ENCODE measurements at regions not wholly inside any gene's neighbourhood (a gene's known extent, or its start where the extent isn't known, plus 50 kb on each side); places are given as distances from the start of the nearest gene placed in this dataset.

- no peaks in the 10 kb centered on the region for H3K9me2 ChIP-seq (ENCODE audit: insufficient read depth, low read length)
- DNase-seq (ENCODE audit: low spot score), result no peak
- TF ChIP-seq EZH2phosphoT487 (IDR thresholded peaks at IDR 0.05; ENCODE audit: borderline replicate concordance, low read depth, low read length), result no peak
- no peak for TF ChIP-seq CTCF (conservative IDR thresholded peaks at IDR 0.05; ENCODE audit: low read length)
- H3K4me3 ChIP-seq (ENCODE audit: low read depth, low read length, poor library complexity, severe bottlenecking), result no peak overlapping the region
- no peaks in the 10 kb centered on the region for H3K9me3 ChIP-seq (ENCODE audit: low read length)
- ChIA-PET CTCF (ENCODE audit: unreplicated experiment) (no interaction called here), POLR2A (no interaction called here)
- no peaks in the 10 kb centered on the region for H3K36me3 ChIP-seq (ENCODE audit: insufficient read depth, low read length)
- no peaks in the 10 kb centered on the region for H3K79me2 ChIP-seq (ENCODE audit: insufficient read depth, low read depth, low read length)
- no peaks in the 10 kb centered on the region for H3K4me1 ChIP-seq (ENCODE audit: insufficient read depth, low read length, poor library complexity, severe bottlenecking)
- intact Hi-C loops (cut with micrococcal nuclease; ENCODE audit: unreplicated experiment), result no loop called here
- no peaks in the 10 kb centered on the region for H4K20me1 ChIP-seq (ENCODE audit: insufficient read depth, low read length)
- H3K4me2 ChIP-seq (ENCODE audit: low read length), result no peak overlapping the region
- no peak overlapping the region for H2AFZ ChIP-seq (ENCODE audit: low read length)
- H3K27ac ChIP-seq (ENCODE audit: low read depth, low read length, poor library complexity, severe bottlenecking), result no peak overlapping the region
- BruUV-seq (replicated peaks), result no TSS peak
Observed at GRCh38 chr10:109487691-109488090, 435.6 kb downstream of the XPNPEP1 start.

GRCh38 chr10:109480836-109481235, 442.5 kb downstream of the XPNPEP1 start:
- Histone ChIP-seq H3K27ac (ENCODE audit: low read depth, low read length, poor library complexity, severe bottlenecking) (no peak overlapping the region), H3K79me2 (ENCODE audit: insufficient read depth, low read depth, low read length) (no peaks in the 10 kb centered on the region), H3K9me2 (ENCODE audit: insufficient read depth, low read length) (no peaks in the 10 kb centered on the region), H3K9me3 (ENCODE audit: low read length) (no peaks in the 10 kb centered on the region), H3K4me1 (ENCODE audit: insufficient read depth, low read length, poor library complexity, severe bottlenecking) (no peaks in the 10 kb centered on the region), H2AFZ (ENCODE audit: low read length) (no peak overlapping the region), H4K20me1 (ENCODE audit: insufficient read depth, low read length) (no peaks in the 10 kb centered on the region), H3K36me3 (ENCODE audit: insufficient read depth, low read length) (no peaks in the 10 kb centered on the region), H3K4me3 (ENCODE audit: low read depth, low read length, poor library complexity, severe bottlenecking) (no peak overlapping the region), H3K4me2 (ENCODE audit: low read length) (no peak overlapping the region)
- ChIA-PET CTCF (ENCODE audit: unreplicated experiment) (no interaction called here), POLR2A (interaction anchor here (1.0 kb wide), 1 partner anchor 42 kb away, joined by 3 read pairs; no protein-coding TSS in a partner anchor)
- no TSS peak for BruUV-seq (replicated peaks)
- intact Hi-C loops (cut with micrococcal nuclease; ENCODE audit: unreplicated experiment), result no loop called here
- TF ChIP-seq EZH2phosphoT487 (IDR thresholded peaks at IDR 0.05; ENCODE audit: borderline replicate concordance, low read depth, low read length) (no peak), CTCF (conservative IDR thresholded peaks at IDR 0.05; ENCODE audit: low read length) (no peak)
- DNase-seq (ENCODE audit: low spot score), result no peak

- no TSS peak for BruUV-seq (replicated peaks)
- ChIA-PET CTCF (ENCODE audit: unreplicated experiment) (interaction anchor here (0.6 kb wide), 1 partner anchor 15 kb away, joined by 3 read pairs; no protein-coding TSS in a partner anchor), POLR2A (interaction anchor here (0.7 to 1.5 kb wide), 3 partner anchors 8 to 48 kb away, joined by 3 read pairs; no protein-coding TSS in a partner anchor)
- Histone ChIP-seq H3K9me2 (ENCODE audit: insufficient read depth, low read length) (no peaks in the 10 kb centered on the region), H3K79me2 (ENCODE audit: insufficient read depth, low read depth, low read length) (no peaks in the 10 kb centered on the region), H3K27ac (ENCODE audit: low read depth, low read length, poor library complexity, severe bottlenecking) (no peak overlapping the region), H3K9me3 (ENCODE audit: low read length) (no peaks in the 10 kb centered on the region), H3K4me3 (ENCODE audit: low read depth, low read length, poor library complexity, severe bottlenecking) (no peak overlapping the region), H4K20me1 (ENCODE audit: insufficient read depth, low read length) (no peaks in the 10 kb centered on the region), H2AFZ (ENCODE audit: low read length) (no peak overlapping the region), H3K36me3 (ENCODE audit: insufficient read depth, low read length) (no peaks in the 10 kb centered on the region), H3K4me2 (ENCODE audit: low read length) (no peak overlapping the region), H3K4me1 (ENCODE audit: insufficient read depth, low read length, poor library complexity, severe bottlenecking) (no peaks in the 10 kb centered on the region)
- TF ChIP-seq EZH2phosphoT487 (IDR thresholded peaks at IDR 0.05; ENCODE audit: borderline replicate concordance, low read depth, low read length) (no peak), CTCF (conservative IDR thresholded peaks at IDR 0.05; ENCODE audit: low read length) (no peak)
- DNase-seq (ENCODE audit: low spot score), result no peak
- intact Hi-C loops (cut with micrococcal nuclease; ENCODE audit: unreplicated experiment), result no loop called here
Observed at GRCh38 chr10:109475711-109476421, 447.4 kb downstream of the XPNPEP1 start.

Data from OCI-LY7 (cell line).